LoVo (cell line): ENCODE measurements at regions not wholly inside any gene's neighbourhood (a gene's known extent, or its start where the extent isn't known, plus 50 kb on each side); places are given as distances from the start of the nearest gene placed in this dataset.

Experiments
- DNase-seq: peaks from one replicate; pipeline ENCODE4 v3.0.0-alpha.2; 2016; ENCODE audit warnings: low spot score

- DNase-seq = no peak
Measured at GRCh38 chr6:153787341-153787606, 251.8 kb upstream of the OPRM1 start.

- DNase-seq = no peak
Measured at GRCh38 chr6:153781306-153781705, 257.7 kb upstream of the OPRM1 start.

- DNase-seq = no peak
Measured at GRCh38 chr6:153780011-153780410, 259.0 kb upstream of the OPRM1 start.

DNA sequence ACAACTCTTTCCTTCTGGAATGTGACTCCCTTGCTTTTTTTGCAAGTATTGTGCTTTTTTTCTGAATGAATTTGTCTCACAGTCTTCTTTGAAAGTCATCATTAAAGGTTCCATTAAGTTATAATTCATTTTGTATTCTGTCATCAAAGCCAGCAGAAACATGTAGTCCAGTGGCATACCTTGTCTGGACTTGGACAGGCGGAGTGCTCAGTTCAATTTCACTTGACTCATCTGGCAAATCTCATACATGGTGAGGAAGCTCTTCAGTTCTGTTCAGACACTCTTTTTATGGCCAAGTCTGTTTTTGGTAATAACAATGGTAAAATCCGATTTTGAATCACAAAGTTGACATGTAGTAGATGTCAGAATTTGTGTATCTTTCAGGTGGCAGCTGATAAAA lies 260.8 kb upstream of the OPRM1 start:
- no peak for DNase-seq

DNA sequence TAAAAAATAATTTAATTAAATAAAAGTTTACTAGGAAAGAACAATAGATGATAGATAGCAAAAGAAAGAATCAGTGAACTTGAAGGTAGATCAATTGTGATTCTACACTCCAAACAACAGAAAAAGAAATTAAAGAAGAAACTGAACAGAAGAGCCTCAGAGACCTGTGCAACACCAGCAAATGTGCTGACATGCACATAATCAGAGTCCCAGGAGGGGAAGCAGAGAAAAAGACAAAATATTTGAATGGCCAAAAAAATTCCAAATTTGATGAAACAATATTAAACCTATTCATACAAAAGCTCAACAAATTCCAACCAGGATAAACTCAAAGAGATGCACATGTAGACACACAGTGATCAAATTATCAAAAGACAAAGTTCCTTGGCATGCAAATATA lies 267.5 kb upstream of the OPRM1 start:
- DNase-seq = no peak

- no peak for DNase-seq
Measured at GRCh38 chr6:153767127-153767526, 271.9 kb upstream of the OPRM1 start.

DNA sequence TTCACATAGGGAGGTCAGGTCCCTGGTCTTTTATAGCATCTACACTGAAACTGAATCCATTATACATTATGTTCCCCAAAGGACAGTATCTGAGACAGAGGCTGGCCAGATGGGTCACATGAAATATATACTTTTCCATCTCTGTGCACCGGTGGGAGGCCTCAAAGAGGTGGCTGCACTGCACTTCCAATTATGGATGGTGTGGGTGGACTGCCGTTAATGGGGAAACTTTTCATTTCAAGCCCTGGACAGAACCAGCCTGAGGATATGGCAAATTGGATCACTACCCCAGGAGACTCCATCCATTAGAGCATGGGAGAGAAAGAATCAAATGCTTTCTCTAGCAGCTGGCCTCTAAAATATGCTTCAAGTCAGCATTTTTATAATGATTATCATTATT lies 280.5 kb upstream of the OPRM1 start:
- DNase-seq = no peak

DNA sequence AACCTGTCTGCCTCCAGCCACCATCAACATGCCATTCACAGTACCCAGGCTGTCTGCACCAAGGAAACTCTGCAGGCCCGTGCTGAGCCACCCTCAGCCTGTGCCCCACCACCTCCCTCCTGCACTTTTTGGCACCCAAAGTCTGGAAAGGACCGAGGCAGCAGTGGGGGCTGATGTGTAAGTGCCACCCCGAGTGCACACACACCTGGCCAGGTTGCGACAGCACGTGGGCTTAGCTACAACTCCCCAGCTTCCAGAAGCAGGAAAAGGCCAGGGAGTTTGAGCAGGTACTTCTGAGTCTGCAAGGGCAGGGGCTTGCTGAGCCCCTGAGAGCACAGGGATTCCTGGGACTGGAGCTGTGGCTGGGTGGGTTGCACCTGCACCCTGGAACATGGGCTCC lies 303.3 kb upstream of the OPRM1 start:
- no peak for DNase-seq

GRCh38 chr6:153729189-153729588 lies 309.9 kb upstream of the OPRM1 start:
- DNase-seq = no peak

DNA sequence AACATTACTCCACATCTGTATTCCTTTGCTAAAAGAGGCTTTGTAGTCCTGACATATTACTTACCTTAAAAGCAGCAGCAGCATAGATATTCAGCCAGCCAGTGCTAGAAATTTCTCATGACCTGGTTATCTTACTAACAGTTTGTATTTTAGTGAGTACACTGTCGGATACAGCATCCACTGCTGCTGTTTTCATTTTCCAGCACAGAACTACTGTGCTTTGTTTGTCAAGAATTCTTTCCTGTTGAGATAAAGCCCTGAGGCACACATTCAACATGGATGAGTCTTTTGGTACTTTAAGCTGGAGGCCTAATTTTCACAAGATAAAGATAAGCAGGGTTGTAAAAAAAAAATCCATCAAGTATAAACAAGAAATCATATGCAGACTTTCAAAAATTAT lies 311.2 kb upstream of the OPRM1 start:
- no peak for DNase-seq

DNA sequence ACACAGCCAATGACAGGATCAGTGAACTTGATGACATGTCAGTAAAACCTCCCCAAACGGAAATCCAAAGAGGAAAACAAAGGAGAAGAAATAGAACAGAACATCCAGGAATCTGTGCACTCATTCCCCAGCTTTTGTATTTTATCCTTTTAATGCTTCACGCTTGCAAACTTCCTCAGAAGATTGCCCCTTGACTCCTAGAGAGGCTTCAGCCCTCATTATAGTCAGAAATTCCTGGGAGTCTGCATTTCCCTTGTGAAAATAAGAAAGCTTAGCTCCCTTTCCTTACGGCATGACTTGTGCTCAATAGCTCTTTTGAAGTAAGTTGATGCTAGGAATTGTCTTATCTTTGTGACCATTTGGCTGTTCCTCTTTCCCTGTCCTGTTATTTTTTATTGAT lies 313.6 kb upstream of the OPRM1 start:
- DNase-seq = no peak

DNA sequence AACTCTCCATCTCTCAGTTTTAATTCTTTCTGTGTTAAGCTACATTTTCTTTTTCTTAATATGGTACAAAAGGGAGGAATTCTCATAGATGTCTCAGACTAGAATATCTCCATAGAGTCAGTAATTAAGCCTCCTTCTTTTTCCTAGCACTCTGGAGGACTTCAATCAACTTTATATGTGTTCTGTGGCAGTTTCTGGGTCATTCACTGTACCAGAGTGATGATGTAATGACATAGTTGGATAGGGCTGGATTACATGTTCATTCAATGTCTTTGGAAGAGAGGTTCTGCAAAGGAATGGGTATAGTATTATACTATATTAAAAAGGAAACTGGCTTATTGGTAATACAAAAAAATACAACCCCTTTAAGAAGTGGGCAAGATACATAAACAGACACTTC lies 318.3 kb upstream of the OPRM1 start:
- DNase-seq = no peak

- no peak for DNase-seq
Measured at GRCh38 chr6:153705429-153705828, 333.6 kb upstream of the OPRM1 start.

GRCh38 chr6:153702671-153703070 lies 336.4 kb upstream of the OPRM1 start:
- no peak for DNase-seq

DNA sequence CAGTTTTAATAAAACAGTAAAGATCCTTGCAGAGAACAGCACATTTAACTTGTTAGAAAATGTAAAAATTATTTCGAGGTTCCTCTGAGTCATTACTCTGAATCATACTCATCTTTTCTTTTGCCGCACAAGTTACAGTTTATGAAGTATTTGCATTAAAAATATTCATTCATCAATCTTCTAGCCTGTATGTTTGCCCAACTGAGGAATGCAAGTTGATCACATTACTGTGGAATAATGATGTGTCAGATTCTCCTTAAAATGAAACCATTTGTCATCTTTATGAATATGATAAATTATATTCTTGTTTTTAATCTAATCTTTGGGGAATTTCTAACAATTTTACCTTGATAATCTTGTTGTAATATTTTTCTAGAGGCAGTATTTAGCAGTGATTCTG lies 340.4 kb upstream of the OPRM1 start:
- no peak for DNase-seq

DNA sequence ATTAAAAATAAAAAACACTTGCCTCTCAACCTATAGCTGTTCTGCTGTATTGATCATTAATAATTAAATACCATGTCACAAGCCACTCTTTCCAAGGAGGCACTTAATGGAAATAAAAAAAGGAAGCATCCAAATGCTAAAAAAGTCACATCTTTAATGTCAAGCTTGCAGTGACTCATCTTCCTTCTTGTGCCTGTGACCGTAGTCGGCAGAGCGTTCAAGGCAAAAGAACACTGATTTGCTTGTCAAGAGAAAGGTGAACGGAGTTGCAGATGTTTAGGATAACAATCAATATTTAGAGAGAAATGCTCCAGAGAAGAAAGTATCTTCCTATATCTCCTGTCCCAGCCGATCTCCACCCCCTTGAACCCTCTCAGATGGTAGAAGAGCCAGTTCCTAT lies 341.0 kb upstream of the OPRM1 start:
- DNase-seq = no peak

DNA sequence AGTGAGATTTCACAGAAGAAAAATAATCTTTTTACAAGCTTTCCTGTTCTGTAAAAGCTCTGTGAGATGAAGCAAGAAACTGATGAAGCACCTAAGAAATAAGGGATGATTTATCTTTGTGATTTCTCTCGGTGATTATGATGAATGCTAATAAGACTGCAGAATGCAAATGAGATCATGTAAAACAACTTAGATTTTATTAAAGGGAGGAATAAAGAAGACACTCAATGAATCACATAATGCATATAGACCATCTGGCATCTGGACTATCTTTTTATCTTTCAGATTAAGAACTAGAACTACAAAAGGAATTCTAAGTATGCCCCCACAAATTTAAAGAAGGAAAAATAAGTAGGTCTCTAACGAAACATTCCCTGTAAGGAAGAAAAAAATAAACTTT lies 361.5 kb upstream of the OPRM1 start:
- DNase-seq = no peak

- no peak for DNase-seq
Measured at GRCh38 chr6:153673750-153674149, 365.3 kb upstream of the OPRM1 start.

DNA sequence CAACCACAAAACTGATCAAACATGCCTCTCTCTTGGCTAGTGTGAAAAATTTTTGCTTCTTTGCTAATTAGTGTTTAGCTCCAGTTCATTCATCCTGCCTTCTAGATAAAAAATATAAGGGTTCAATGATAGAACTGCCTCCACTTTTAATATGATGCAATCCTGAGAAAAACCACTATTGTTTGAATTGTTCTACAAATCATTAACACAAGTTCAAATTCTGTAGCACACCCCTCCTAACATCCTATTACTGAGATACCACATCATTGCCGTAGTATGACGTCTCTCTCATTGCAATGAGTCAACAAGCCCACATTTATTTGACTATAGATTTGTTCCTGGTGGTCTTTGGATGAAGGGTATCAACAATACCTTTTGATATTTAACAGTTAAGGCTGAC lies 365.8 kb upstream of the OPRM1 start:
- DNase-seq = no peak

DNA sequence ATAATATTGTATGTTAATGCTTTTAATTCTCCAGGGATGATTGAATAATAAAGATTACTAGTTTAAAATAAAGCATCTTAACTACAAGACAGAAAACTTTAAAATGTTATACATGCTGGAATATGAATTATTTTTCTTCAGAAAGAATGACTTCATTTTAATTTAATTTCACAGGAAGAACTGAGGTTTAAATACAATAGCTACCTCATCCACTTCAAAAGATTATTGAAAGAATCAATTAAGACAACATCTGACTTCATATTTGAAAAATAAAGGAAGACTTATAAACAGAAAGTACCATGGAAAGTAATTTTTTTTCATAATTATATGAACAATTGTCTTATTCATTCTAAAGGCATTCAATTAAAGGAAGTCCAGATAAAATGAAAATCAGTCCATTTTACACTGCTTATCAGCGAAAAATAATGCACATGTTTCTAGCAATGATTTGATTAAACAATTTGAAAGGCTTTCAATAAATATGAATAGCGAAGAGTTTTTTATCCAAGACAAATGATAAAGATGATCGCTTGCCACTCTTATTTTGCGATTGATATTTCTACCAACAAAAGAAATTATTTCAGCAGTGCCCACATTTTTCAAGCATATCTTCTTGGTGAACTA lies 368.5 kb upstream of the OPRM1 start:
- no peak for DNase-seq

DNA sequence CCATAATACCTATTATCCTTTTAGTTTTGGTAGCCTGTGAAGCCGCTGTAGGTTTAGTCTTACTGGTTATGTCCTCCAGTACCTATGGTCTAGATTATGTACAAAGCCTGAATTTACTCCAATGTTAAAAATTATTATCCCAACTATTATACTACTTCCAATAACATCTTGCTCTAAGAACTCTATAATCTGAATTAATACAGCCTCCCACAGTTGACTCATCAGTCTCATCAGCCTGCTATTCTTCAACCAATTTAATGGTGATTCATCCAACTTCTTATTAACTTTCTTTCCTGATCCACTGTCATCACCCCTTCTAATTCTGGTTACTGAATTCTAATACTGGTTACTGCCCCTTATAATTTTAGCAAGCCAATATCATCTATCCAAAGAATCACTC lies 370.3 kb upstream of the OPRM1 start:
- DNase-seq = no peak

DNA sequence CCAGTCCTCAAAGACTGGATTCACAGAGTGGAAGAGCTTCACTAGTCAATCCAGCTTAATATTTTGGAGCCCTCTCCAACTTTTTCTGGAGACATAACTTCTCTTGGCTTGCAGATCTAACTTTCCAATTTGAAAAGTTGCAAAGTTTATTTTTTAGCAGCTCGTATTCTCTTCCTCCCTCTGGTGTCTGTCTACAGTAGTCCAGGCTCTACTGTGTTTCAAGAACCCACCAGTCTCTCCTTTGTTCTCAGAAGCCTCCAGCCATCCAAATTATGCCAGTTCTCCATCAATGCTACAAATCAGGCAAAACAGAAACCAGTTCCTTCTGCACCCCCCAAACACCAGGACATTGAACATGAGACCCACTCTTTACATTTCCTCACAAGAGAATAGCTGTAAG lies 376.1 kb upstream of the OPRM1 start:
- no peak for DNase-seq

DNA sequence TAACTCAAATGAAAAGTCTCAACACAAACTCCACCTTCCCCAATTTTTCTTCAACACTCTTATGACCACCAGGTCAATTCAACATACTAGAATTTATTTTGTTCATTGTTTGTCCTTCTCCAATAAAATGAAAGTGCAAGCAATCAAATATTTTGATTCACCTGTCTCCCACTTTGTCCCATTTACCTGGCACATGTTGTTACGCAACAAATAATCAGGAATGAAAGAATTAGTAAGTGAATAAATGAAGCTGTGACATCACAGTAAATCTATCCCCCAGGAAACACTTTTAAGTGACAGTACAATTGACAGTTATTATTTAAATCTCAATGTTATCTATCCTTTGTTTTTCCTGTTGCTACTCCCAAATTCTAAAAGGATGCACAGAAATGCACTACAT lies 393.7 kb upstream of the OPRM1 start:
- DNase-seq = no peak

DNA sequence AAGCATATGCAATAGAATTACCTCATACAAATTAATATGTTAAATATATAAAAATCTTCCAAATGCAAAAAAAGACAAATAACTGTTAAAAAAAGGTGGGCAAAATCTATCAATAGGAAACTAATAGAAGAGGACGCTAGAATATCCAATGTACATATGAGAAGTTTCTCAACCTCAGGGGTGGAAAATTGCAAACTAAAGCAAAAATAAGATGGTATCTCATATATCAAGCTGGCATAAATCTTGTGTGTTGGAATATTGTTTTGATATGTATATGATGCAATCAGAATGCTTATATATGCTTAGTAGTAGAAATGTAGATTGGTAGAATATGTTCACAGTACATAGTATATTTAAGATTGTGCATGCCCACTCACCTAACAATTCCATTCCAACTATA lies 395.0 kb upstream of the OPRM1 start:
- DNase-seq = no peak

GRCh38 chr6:153634416-153634815 lies 404.6 kb upstream of the OPRM1 start:
- DNase-seq = no peak
